Ishikawa (cell line): ENCODE measurements at regions not wholly inside any gene's neighbourhood (a gene's known extent, or its start where the extent isn't known, plus 50 kb on each side); places are given as distances from the start of the nearest gene placed in this dataset.

ENCODE experiments used
- CEBPB ChIP-seq: IDR thresholded peaks from 2 replicates; pipeline ENCODE4 v1.6.1; 2012
- CREB1 ChIP-seq: IDR thresholded peaks from 2 replicates; pipeline ENCODE4 v1.6.1; 2012; ENCODE audit warnings: low read depth
- EGR1 ChIP-seq: IDR thresholded peaks from 2 replicates; pipeline ENCODE4 v1.6.1; 2012
- EP300 ChIP-seq: IDR thresholded peaks from 2 replicates; pipeline ENCODE4 v1.6.1; 2012; ENCODE audit warnings: borderline replicate concordance
- FOXM1 ChIP-seq: IDR thresholded peaks from 2 replicates; pipeline ENCODE4 v1.6.1; 2012; ENCODE audit warnings: low read depth, borderline replicate concordance
- NFIC ChIP-seq: IDR thresholded peaks from 2 replicates; pipeline ENCODE4 v1.6.1; 2012
- RAD21 ChIP-seq: IDR thresholded peaks from 2 replicates; pipeline ENCODE4 v1.6.1; 2012; ENCODE audit warnings: low read depth
- REST ChIP-seq: IDR thresholded peaks from 2 replicates; pipeline ENCODE4 v1.6.1; 2012; ENCODE audit warnings: low read depth, mild to moderate bottlenecking
- TAF1 ChIP-seq: IDR thresholded peaks from 2 replicates; pipeline ENCODE4 v1.6.1; 2012; ENCODE audit warnings: low read depth, mild to moderate bottlenecking
- TCF12 ChIP-seq: IDR thresholded peaks from 2 replicates; pipeline ENCODE4 v1.6.1; 2012; ENCODE audit warnings: low read depth
- TEAD4 ChIP-seq: IDR thresholded peaks from 2 replicates; pipeline ENCODE4 v1.6.1; 2012
- YY1 ChIP-seq: IDR thresholded peaks from 2 replicates; pipeline ENCODE4 v1.6.1; 2012; ENCODE audit warnings: low read depth
- ZBTB7A ChIP-seq: IDR thresholded peaks from 2 replicates; pipeline ENCODE4 v1.6.1; 2012; ENCODE audit warnings: low read depth
- TF ChIP-seq, protein P1 (sequence below): IDR thresholded peaks from 2 replicates; pipeline ENCODE4 v1.6.1; 2012
- TF ChIP-seq, protein P2 (sequence below): IDR thresholded peaks from 2 replicates; pipeline ENCODE4 v1.6.1; 2012

DNA sequence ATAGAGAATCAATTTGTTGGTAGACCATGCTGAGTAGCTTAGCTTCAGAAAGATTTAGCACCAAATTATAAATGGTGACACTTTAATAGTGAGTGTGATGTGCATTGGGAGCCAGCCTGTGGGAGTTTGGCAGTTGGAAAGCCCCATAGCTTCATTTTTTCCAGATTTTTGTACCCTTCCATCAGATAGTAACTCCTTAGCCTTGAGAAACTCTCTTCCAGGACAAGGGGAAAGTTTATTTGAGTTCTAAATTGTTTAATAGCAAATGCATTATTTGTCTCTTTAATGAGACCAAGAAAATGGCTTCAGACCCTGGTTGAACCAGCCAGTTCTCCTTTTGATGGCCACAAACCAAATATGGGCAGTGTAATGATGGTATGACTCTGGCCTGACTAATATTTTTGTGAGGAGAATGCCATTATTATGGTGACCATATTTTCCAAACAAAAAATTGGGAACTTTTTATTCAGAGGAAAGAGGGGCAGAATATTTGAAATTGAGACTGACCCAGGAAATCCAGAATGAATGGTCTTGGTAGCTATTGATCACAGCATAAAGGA, 49.8 kb downstream of the PLCE1 start:
- TF ChIP-seq, protein P1, sequence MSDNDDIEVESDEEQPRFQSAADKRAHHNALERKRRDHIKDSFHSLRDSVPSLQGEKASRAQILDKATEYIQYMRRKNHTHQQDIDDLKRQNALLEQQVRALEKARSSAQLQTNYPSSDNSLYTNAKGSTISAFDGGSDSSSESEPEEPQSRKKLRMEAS = no peak
- TF ChIP-seq NFIC (no peak), ZBTB7A (no peak), TAF1 (no peak), TEAD4 (no peak), CREB1 (no peak), EP300 (no peak), CEBPB (no peak), REST (no peak)
- TF ChIP-seq, protein P2, sequence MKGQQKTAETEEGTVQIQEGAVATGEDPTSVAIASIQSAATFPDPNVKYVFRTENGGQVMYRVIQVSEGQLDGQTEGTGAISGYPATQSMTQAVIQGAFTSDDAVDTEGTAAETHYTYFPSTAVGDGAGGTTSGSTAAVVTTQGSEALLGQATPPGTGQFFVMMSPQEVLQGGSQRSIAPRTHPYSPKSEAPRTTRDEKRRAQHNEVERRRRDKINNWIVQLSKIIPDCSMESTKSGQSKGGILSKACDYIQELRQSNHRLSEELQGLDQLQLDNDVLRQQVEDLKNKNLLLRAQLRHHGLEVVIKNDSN = no peak

GRCh38 chr10:94046098-94046497, 52.4 kb downstream of the PLCE1 start:
- no peak for TF ChIP-seq TAF1
- no peak for TF ChIP-seq YY1

- TF ChIP-seq TCF12 (no peak), YY1 (no peak), NFIC (no peak), TAF1 (no peak), FOXM1 (no peak), RAD21 (no peak), EP300 (no peak), TEAD4 (no peak), CREB1 (no peak), ZBTB7A (no peak), EGR1 (no peak), CEBPB (no peak), REST (no peak)
- TF ChIP-seq, protein P1 = no peak
- TF ChIP-seq, protein P2 = no peak
These were observed 53.6 kb downstream of the PLCE1 start for GRCh38 chr10:94047293-94047692.

DNA sequence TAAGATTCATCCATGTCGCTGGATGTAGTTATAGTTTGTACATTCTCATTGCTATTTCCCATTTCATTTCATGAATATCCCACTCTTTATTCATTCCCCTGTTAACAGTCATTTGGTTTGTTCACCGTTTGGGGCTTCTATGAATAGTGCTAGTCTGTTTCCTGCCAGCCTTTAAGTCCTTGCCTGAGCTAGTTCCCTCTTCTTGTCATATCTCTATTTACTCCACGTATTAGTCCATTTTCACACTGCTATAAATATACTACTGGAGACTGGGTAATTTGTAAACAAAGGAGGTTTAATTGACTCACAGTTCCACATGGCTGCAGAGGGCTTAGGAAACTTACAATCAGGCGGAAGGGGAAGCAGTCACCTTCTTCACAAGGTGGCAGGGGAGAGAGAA, 56.2 kb downstream of the PLCE1 start:
- TF ChIP-seq CREB1 (no peak), TEAD4 (no peak), FOXM1 (no peak)

DNA sequence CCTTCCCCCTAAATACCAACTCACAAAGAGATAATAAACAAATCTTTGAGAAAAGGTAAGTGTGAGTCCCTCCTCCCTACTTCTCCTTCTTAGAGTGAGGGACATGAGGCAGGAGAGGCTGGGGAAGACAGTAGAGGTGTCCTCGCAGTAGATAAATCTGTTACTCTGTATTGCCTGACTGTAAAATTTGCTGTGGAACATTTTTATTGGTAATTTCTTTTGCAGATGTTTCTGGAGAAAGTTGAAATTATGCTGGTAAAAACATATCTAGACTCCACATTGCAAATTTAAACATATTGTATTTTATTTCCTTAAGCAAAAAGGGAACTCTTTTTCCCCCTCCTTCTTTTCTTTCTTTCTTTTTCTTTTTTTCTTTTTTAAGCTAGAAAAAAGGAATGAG, 58.5 kb downstream of the PLCE1 start:
- TF ChIP-seq TAF1 = no peak
- TF ChIP-seq TEAD4 = no peak
- TF ChIP-seq EP300 = no peak
- no peak for TF ChIP-seq CREB1
- TF ChIP-seq NFIC = no peak

DNA sequence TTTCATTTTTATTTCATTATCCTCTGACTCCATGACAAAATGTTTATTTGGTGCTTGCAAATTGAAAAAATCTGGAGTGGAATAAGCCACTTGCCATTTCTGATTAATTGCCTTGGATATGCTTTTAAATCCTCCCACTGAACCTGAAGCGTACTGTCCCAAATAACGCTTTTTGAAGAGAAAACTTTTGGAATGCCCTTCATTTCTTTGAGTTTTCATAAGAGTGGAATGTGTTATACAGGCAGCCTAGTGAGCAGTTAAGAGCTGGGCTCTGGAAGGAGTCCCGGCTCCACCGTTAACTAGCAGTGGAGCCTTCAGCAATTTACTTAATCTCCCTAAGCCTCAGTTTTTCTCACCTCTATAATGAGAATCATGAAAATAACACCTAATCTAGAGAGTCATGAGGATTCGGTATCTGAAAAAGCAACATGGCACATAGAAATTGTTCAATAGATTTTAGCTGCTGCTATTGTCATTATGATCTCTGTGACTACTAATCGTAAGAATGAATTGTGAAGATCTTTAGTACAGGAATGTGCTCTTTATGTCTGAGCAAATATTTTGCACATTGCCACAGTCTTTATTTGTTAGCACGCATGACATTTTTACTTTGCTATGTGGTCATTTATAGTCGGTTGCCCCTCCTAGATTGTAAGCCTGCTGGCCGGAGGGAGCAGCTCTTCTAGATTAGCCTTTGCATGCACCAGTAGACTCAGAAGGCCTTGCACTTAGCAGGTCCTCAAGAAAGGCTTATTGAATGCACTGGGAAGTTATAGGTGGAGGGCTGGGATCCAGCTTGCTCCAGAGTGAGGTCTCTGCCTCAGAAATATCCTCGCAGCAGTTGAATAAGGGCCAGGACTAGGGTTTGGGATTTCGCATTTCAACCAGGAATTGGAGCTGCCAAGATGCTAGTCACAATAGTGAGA, 59.4 kb downstream of the PLCE1 start:
- no peak for TF ChIP-seq EGR1
- no peak for TF ChIP-seq CREB1
